ENCODE measurements at regions not wholly inside any gene's neighbourhood (a gene's known extent, or its start where the extent isn't known, plus 50 kb on each side); places are given as distances from the start of the nearest gene placed in this dataset.

DNA sequence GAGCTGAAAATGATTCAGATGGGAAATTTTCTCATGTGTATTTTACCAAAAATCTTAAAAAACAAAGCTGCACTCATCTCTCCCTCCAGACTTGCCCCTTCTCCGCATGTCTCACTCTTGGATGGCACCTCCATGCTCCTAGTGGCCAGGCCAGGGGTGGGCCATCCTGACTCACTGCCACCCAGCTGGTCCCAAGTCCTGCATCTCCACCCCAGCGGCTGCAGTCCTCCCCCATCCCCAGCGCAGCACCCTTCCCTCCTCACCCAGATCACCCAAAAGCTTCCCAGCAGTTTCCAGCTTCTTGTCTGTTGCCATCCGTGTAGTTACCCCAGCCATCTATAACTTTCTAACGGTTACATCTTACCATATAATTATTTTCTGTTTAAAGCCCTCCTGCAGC lies 53.0 kb upstream of the INSIG1 start:
- no peak overlapping the region for H3K27ac ChIP-seq (ENCODE audit: low read length)
- no peaks in the 10 kb centered on the region for H3K27me3 ChIP-seq (ENCODE audit: control insufficient read depth, insufficient read depth, low read length)
- H3K4me3 ChIP-seq (ENCODE audit: low read length): no peak overlapping the region
- H3K9me3 ChIP-seq (ENCODE audit: control insufficient read depth, low read depth, low read length): no peaks in the 10 kb centered on the region
- H3K36me3 ChIP-seq (ENCODE audit: control insufficient read depth, insufficient read depth, low read length): no peaks in the 10 kb centered on the region
- WGBS (ENCODE audit: insufficient coverage, low lambda C conversion rate): 100% methylated on average over 1 of the region's 5 CpGs
- H3K4me1 ChIP-seq (ENCODE audit: control insufficient read depth, insufficient read depth, low read length): no peaks in the 10 kb centered on the region
- no peak for DNase-seq

DNA sequence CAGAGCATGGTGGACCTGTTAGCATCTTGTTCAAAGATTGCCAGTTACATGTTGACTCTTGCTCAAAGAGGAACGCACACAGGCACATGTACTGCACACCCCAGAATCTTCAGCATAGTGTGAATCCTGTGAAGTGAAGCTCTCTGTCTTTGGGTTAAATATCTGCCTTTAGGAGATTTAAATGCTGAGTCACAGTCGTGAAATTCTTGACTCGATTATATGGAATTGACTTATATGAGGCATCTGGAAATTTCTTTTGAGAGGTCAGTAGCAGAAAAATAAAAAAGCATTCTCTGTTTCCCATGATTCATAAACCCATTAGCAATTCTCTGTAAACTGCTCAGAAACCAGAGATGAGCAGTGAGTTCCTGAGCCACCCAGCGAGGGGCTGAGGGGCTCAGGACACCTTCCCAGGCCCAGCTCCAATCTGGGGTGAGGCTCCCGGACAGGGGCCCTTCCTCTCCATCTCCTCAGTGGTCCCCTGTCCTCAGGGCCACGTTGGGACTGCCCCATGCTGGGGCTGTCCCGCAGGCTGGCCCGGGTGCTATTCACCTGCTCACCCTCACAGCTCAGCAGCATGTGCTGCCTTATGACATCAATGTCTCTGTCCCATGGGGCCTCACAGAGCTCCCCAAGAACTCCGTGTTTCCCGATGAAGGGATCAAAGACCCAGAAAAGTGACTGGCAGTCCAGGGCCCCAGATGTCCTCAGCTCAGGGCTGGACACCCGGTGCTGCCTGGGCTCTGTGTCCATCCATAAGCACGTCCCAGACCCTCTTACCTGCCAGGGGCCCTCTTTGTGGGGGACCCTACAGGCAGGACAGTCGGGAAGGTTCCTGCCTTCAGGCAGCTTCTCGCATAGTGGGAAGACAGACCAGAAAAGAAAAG lies 50.0 kb upstream of the INSIG1 start:
- whole genome bisulfite sequencing (ENCODE audit: insufficient coverage, low lambda C conversion rate): 90% methylated on average over 2 of the region's 14 CpGs
- H3K9me3 ChIP-seq (ENCODE audit: control insufficient read depth, low read depth, low read length): no peaks in the 10 kb centered on the region
- no peaks in the 10 kb centered on the region for H3K36me3 ChIP-seq (ENCODE audit: control insufficient read depth, insufficient read depth, low read length)
- DNase-seq: no peak
- H3K4me3 ChIP-seq (ENCODE audit: low read length): no peak overlapping the region
- H3K27ac ChIP-seq (ENCODE audit: low read length): no peak overlapping the region
- H3K27me3 ChIP-seq (ENCODE audit: control insufficient read depth, insufficient read depth, low read length): no peaks in the 10 kb centered on the region
- H3K4me1 ChIP-seq (ENCODE audit: control insufficient read depth, insufficient read depth, low read length): no peaks in the 10 kb centered on the region
